GM21526 (cell line): ENCODE measurements at regions not wholly inside any gene's neighbourhood (a gene's known extent, or its start where the extent isn't known, plus 50 kb on each side); places are given as distances from the start of the nearest gene placed in this dataset.

ENCODE experiments used
- ATAC-seq: cut with Tn5 transposase; IDR thresholded peaks from one replicate; pipeline ENCODE4 v1.9.1; 2021; ENCODE audit warnings: moderate library complexity; ENCODE audit not compliant: unreplicated experiment, low FRiP score

- no peak for ATAC-seq
These were observed 50.3 kb upstream of the SORBS2 start for GRCh38 chr4:185862340-185862739.

- ATAC-seq: no peak
These were observed 52.0 kb upstream of the SORBS2 start for GRCh38 chr4:185863946-185864345.

- no peak for ATAC-seq
These were observed 53.9 kb upstream of the SORBS2 start for GRCh38 chr4:185865901-185866328.

- ATAC-seq: no peak
These were observed 55.8 kb upstream of the SORBS2 start for GRCh38 chr4:185867770-185868169.

GRCh38 chr4:185868983-185869382 is 57.0 kb upstream of the SORBS2 start:
- ATAC-seq: no peak

- no peak for ATAC-seq
These were observed 57.4 kb upstream of the SORBS2 start for GRCh38 chr4:185869427-185869826.

- ATAC-seq: no peak
These were observed 58.4 kb upstream of the SORBS2 start for GRCh38 chr4:185870366-185870765.

- no peak for ATAC-seq
These were observed 60.9 kb upstream of the SORBS2 start for GRCh38 chr4:185872747-185873380.

- ATAC-seq: no peak
These were observed 62.7 kb upstream of the SORBS2 start for GRCh38 chr4:185874516-185875230.

- no peak for ATAC-seq
These were observed 63.4 kb upstream of the SORBS2 start for GRCh38 chr4:185875316-185875907.

GRCh38 chr4:185878633-185879032 is 66.6 kb upstream of the SORBS2 start:
- no peak for ATAC-seq

GRCh38 chr4:185879666-185880312 is 67.8 kb upstream of the SORBS2 start:
- ATAC-seq: no peak

- ATAC-seq: no peak
These were observed 68.6 kb upstream of the SORBS2 start for GRCh38 chr4:185880571-185880970.

GRCh38 chr4:185881430-185881829 is 69.4 kb upstream of the SORBS2 start:
- ATAC-seq: no peak

GRCh38 chr4:185883591-185883990 is 71.6 kb upstream of the SORBS2 start:
- ATAC-seq: no peak

GRCh38 chr4:185885075-185885474 is 73.1 kb upstream of the SORBS2 start:
- no peak for ATAC-seq

GRCh38 chr4:185885604-185886003 is 73.6 kb upstream of the SORBS2 start:
- ATAC-seq: no peak

GRCh38 chr4:185886832-185887524 is 75.0 kb upstream of the SORBS2 start:
- ATAC-seq: no peak

GRCh38 chr4:185888676-185889075 is 76.7 kb upstream of the SORBS2 start:
- no peak for ATAC-seq

GRCh38 chr4:185889585-185889984 is 77.6 kb upstream of the SORBS2 start:
- no peak for ATAC-seq

GRCh38 chr4:185890196-185890595 is 78.2 kb upstream of the SORBS2 start:
- no peak for ATAC-seq
